Upper lobe of right lung (tissue), 1 donor: ENCODE measurements at regions not wholly inside any gene's neighbourhood (a gene's known extent, or its start where the extent isn't known, plus 50 kb on each side); places are given as distances from the start of the nearest gene placed in this dataset.
A peak's percentile ranks its signal among the peaks of the same experiment; 100 is the strongest.

Experiments used
- ATAC-seq: fragments of 200-7000 bp; cut with Tn5 transposase; one replicate; pipeline ENCODE4 v1.9.1; 2020; ENCODE audit warnings: mild to moderate bottlenecking, moderate library complexity
- DNase-seq: peaks from one replicate; pipeline ENCODE4 v3.0.0-alpha.2; 2020
- H3K27ac ChIP-seq: fragments of 200-600 bp; one replicate; pipeline ENCODE4 v1.8.0; 2022
- H3K27me3 ChIP-seq: fragments of 200-600 bp; one replicate; pipeline ENCODE4 v1.8.0; 2022; ENCODE audit warnings: mild to moderate bottlenecking
- H3K36me3 ChIP-seq: fragments of 200-600 bp; one replicate; pipeline ENCODE4 v1.8.0; 2022
- H3K4me1 ChIP-seq: fragments of 200-600 bp; one replicate; pipeline ENCODE4 v1.8.0; 2022
- H3K4me3 ChIP-seq: fragments of 200-600 bp; one replicate; pipeline ENCODE4 v1.8.0; 2022; ENCODE audit warnings: mild to moderate bottlenecking
- H3K9me3 ChIP-seq: fragments of 200-600 bp; one replicate; pipeline ENCODE4 v1.8.0; 2022
- intact Hi-C: fragments of 100-400 bp; cut with DNase I; formaldehyde crosslinking; loops from one replicate; pipeline ENCODE4 v1.11.0; 2022
- TF ChIP-seq, protein P1 (sequence below): fragments of 200-600 bp; IDR thresholded peaks from one replicate; pipeline ENCODE4 v1.8.0; 2022; ENCODE audit warnings: antibody characterized with exemption
- donor health status: DM: no; HTN: yes; CAD: no; lungs with severe emphysema.

DNA sequence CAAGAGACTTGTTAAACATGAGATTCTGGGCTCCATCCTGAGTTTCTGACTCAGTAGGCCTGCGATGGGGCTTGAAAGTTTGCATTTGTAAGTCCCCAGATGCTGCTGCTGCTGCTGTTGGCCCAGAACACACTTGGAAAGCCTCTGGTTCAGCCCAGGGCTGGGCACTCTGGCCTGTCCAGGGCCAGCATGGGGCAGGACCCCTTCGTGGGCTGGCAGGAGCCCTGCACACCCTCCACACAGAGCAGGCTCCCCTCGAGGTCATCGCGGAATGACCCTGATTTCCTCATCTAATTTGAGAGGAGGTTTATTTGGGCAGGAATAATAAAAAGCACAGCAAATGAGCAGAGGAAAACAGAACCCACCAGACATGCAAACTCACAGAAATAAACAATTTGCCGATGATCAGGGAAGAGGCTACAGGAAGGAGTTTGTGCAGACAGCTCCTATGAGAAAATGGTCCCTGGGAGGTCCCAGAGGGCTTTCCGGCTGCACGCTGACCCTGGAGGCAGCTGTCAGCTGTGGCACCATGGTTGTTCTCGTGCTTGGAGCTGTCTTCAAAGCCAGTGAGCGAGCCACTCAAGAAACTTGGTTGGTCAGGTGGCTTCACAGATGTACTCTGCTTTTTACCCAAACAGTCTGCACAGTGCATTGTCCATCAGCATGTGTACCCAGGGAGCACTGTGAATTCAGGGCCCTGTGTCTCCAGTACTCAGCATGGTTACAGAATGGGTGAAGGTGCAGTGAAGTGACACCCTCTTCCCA, 119.3 kb downstream of the GLI2 start:
- H3K4me1 ChIP-seq, result no peaks in the 10 kb centered on the region
- ATAC-seq (no peak), DNase-seq (peak; percentile 33)
- no peak overlapping the region for H3K27ac ChIP-seq
- no peaks in the 10 kb centered on the region for H3K9me3 ChIP-seq
- H3K4me3 ChIP-seq, result no peak overlapping the region
- TF ChIP-seq, protein P1, sequence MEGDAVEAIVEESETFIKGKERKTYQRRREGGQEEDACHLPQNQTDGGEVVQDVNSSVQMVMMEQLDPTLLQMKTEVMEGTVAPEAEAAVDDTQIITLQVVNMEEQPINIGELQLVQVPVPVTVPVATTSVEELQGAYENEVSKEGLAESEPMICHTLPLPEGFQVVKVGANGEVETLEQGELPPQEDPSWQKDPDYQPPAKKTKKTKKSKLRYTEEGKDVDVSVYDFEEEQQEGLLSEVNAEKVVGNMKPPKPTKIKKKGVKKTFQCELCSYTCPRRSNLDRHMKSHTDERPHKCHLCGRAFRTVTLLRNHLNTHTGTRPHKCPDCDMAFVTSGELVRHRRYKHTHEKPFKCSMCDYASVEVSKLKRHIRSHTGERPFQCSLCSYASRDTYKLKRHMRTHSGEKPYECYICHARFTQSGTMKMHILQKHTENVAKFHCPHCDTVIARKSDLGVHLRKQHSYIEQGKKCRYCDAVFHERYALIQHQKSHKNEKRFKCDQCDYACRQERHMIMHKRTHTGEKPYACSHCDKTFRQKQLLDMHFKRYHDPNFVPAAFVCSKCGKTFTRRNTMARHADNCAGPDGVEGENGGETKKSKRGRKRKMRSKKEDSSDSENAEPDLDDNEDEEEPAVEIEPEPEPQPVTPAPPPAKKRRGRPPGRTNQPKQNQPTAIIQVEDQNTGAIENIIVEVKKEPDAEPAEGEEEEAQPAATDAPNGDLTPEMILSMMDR, result no peak
- intact Hi-C loops, result no loop called here
- H3K36me3 ChIP-seq, result no peaks in the 10 kb centered on the region
- H3K27me3 ChIP-seq, result no peaks in the 10 kb centered on the region

DNA sequence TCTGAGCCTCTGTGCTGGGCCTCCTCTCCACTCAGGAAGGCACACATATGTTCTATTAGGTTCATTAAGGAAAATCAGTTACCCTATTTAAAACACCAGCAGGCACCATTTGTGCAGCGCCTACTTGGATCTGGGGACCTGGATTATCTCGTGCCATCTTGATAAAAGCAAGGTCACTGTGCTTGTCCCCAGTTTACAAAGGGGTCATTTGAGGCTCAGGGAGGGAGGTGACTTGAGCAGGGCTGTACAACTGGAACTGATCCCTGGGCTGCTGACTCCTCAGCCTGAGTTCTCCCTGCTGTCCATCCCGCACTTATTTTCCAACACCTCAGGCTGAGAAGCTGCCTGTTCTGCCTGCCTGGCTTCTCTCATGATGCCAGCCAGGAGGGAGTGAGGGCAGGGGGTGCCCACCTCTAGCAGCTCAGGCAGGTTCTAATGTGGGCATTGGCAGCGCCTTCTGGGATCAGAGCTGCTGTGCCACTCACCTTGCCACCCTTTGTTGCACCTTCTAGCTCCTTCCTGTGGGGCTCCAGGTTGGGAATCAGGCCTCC, 120.3 kb downstream of the GLI2 start:
- H3K4me1 ChIP-seq, result no peaks in the 10 kb centered on the region
- H3K36me3 ChIP-seq, result no peaks in the 10 kb centered on the region
- no peaks in the 10 kb centered on the region for H3K27me3 ChIP-seq
- no peaks in the 10 kb centered on the region for H3K9me3 ChIP-seq
- ATAC-seq, result no peak
- intact Hi-C loops, result no loop called here
- no peak overlapping the region for H3K27ac ChIP-seq
- TF ChIP-seq, protein P1, result no peak
- DNase-seq, result peak; percentile 46
- no peak overlapping the region for H3K4me3 ChIP-seq

DNA sequence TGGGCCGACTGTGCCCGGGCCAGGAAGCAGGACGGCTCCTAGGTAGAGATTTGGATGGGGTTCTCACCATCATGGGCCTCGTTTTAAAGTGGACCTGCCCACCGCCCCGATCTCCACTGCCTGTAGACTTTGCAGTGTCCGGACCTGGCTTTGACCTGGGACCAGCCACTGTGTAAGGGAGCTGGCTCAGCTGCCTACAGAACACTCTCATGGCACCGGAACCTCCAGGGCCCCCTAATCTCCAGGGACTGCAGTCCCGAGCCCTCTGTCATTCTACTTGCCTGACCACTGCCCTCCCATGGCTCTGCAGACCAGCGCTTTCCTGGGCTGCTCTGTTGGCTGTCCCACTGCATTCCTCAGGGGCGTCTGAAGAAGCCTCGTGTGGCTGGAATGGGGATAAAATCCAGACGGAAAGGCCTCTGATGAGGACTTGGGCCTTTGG, 120.8 kb downstream of the GLI2 start:
- Histone ChIP-seq H3K27ac (no peak overlapping the region), H3K36me3 (no peaks in the 10 kb centered on the region), H3K4me3 (no peak overlapping the region), H3K4me1 (no peaks in the 10 kb centered on the region), H3K27me3 (no peaks in the 10 kb centered on the region), H3K9me3 (no peaks in the 10 kb centered on the region)
- TF ChIP-seq, protein P1, result peak; percentile 24
- peak; percentile 24 for ATAC-seq
- intact Hi-C loops, result no loop called here
- DNase-seq, result peak; percentile 49

DNA sequence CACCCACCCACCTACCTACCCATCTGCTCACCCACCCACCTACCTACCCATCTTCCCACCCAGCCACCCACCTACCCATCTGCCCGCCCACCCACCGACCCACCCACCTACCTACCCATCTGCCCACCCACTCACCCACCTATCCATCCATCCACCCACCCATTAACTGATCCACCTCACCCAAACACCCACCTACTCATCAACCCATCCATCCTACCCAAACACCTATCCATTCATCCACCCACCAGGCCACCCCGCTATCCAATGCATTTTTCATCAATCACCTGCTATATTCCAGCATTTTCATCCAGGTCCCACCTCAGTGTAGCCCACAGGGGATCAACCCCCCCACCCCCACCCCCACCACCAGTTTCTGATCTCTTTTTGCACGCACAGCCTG, 121.8 kb downstream of the GLI2 start:
- H3K27ac ChIP-seq, result no peak overlapping the region
- no peak overlapping the region for H3K4me3 ChIP-seq
- TF ChIP-seq, protein P1, result no peak
- H3K9me3 ChIP-seq, result no peaks in the 10 kb centered on the region
- DNase-seq, result peak; percentile 17
- ATAC-seq, result no peak
- no peaks in the 10 kb centered on the region for H3K27me3 ChIP-seq
- H3K4me1 ChIP-seq, result no peaks in the 10 kb centered on the region
- intact Hi-C loops, result no loop called here
- H3K36me3 ChIP-seq, result no peaks in the 10 kb centered on the region

DNA sequence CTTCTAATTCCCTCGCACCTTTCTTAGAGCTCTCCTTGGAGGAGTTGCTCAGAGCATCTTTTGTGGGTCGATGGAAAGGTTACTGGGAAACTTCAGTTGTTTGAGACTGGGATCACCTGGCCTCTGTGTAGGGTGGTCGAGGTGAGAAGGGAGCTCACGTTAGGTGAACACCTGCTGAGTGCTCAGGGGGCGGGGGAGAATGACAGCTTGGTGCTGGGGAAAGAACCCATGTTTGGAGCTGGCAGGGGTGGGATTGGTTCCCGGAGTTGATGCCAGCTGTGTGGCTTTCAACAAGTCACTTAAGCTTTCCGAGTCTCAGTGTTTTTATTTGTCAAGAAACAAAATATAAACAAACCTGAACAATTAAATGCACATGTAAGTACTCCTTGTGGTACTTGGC, 122.3 kb downstream of the GLI2 start:
- ATAC-seq (no peak), DNase-seq (peak; percentile 30)
- TF ChIP-seq, protein P1, result no peak
- Histone ChIP-seq H3K4me1 (no peaks in the 10 kb centered on the region), H3K4me3 (no peak overlapping the region), H3K36me3 (no peaks in the 10 kb centered on the region), H3K9me3 (no peaks in the 10 kb centered on the region), H3K27me3 (no peaks in the 10 kb centered on the region), H3K27ac (no peak overlapping the region)
- intact Hi-C loops, result no loop called here
